ENCODE measurements at regions not wholly inside any gene's neighbourhood (a gene's known extent, or its start where the extent isn't known, plus 50 kb on each side); places are given as distances from the start of the nearest gene placed in this dataset.
A peak's percentile ranks its signal among the peaks of the same experiment; 100 is the strongest.

DNA sequence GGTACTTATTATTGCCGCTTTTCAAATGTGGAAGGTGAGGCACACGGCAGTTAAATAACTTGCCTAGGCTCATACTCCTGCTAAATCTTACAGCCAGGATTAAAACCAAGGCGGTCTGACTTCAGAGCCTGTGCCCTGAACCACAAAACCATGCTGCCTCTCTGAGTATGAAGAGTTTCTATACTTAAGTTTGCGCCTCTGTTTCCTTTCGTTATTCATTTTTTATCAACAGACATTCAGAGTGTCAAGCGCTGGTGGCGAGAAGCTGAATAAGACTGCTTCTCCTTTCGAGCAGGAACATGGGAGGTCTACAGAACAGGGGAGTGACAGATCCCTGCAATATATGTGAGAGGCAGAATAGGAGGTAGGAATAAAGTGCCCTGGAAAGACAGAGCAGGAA, 96.0 kb upstream of the DUSP10 start:
- peak in 1 of 3 donors; percentile 22 for DNase-seq (ENCODE audit: low read depth in 2 of 3, low spot score in 1 of 3)

GRCh38 chr1:221834698-221835513, 93.0 kb upstream of the DUSP10 start:
- DNase-seq (ENCODE audit: low read depth in 2 of 3, low spot score in 1 of 3): no peak

- no peak for DNase-seq (ENCODE audit: low read depth in 2 of 3, low spot score in 1 of 3)
Observed at GRCh38 chr1:221832617-221833016, 90.7 kb upstream of the DUSP10 start.

DNA sequence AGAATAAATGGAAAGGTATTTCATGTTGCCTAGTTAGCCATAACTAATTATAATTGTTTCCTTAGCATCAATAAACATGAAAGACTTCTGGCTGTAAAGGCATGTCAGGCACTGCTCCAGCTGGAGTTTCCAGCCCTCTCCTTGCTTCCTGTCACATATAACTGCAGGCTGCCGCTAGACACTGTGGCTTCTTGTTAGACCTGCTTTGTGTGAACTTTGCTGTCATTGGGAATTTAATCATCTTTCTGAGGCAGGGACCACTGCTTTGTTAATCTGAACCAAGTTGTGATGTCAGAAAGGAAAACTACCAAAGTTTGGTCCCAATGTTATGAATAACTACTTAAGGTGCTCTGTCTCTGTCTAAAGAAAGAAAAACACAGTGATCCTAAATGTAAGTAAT, 90.3 kb upstream of the DUSP10 start:
- no peak for DNase-seq (ENCODE audit: low read depth in 2 of 3, low spot score in 1 of 3)

GRCh38 chr1:221829327-221830015, 87.6 kb upstream of the DUSP10 start:
- DNase-seq (ENCODE audit: low read depth in 2 of 3, low spot score in 1 of 3): peak; percentile 42 to 55 (median 51)

DNA sequence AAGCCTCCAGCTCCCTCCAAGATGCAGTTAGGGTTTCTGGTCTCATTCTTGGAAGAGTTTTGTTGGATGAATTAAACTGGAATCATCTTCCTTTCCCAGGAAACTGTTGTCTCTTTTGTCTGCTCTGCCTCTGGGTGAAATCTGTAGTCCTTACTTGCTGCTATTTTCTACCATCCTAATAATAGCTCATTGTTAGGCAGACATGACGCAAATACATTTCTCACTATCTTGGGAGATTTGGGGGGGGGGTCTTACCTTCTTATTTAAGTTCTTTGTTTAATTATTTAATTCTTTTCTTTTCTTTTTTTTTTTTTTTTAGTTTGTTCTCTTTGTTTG, 85.4 kb upstream of the DUSP10 start:
- no peak for DNase-seq (ENCODE audit: low read depth in 2 of 3, low spot score in 1 of 3)

GRCh38 chr1:221824909-221825308, 83.0 kb upstream of the DUSP10 start:
- no peak for DNase-seq (ENCODE audit: low read depth in 2 of 3, low spot score in 1 of 3)

GRCh38 chr1:221824025-221824424, 82.1 kb upstream of the DUSP10 start:
- no peak for DNase-seq (ENCODE audit: low read depth in 2 of 3, low spot score in 1 of 3)

DNA sequence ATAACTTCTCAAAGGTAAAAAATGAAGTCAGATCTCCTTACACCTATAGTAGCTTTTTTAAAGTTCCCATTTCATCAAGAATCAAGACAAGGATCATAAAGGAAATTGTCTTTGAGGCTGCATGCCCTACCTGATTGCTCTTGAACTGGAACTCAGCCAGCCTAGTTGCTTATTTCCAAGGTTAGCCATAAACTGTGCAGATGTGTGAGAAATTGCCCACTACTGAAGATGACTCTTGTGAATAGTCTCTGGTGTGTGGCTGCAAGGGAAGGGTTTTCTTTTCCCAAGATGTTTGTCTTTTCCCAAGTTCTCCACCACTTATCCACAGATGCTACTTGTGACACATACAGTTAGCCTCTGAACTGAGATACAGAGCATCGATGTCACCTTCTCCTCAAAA, 81.7 kb upstream of the DUSP10 start:
- no peak for DNase-seq (ENCODE audit: low read depth in 2 of 3, low spot score in 1 of 3)

- no peak for DNase-seq (ENCODE audit: low read depth in 2 of 3, low spot score in 1 of 3)
Observed at GRCh38 chr1:221823149-221823548, 81.3 kb upstream of the DUSP10 start.

GRCh38 chr1:221822591-221822990, 80.7 kb upstream of the DUSP10 start:
- DNase-seq (ENCODE audit: low read depth in 2 of 3, low spot score in 1 of 3): no peak

DNA sequence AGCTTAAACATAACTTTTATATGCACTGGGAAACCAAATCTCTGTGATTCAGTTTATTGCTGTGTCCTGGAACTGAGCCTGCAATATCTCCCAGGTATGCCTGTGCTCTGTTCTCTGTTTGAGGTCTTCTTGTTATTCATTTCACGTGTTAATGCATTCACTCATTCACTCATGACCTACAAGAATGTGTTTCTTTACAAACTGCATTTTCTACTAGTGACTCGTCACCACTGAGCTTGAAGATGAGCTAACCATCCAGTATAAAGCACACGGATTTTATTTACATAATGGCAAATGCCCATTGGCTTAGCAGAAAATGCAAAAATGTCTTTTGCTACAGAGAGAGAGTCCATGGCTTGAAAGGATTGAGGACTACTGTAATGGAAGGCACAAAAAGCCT, 75.0 kb upstream of the DUSP10 start:
- DNase-seq (ENCODE audit: low read depth in 2 of 3, low spot score in 1 of 3): no peak

DNA sequence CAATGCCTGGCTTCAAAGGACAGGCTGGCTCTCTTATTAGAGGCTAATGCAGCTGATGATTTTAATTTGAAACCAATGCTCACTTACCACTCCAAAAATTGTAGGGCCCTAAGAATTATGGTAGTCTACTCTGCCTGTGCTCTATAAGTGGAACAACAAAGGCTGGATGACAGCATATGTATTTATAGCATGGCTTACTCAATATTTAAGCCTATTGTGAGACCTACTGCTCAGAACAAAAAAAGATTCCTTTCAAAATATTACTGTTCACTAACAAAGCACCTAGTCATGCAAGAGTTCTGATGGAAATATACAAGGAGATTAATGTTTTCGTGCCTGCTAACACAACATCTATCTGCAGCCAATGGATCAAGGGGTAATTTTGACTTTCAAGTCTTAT, 73.8 kb upstream of the DUSP10 start:
- no peak for DNase-seq (ENCODE audit: low read depth in 2 of 3, low spot score in 1 of 3)

GRCh38 chr1:221813887-221814286, 72.0 kb upstream of the DUSP10 start:
- no peak for DNase-seq (ENCODE audit: low read depth in 2 of 3, low spot score in 1 of 3)

- no peak for DNase-seq (ENCODE audit: low read depth in 2 of 3, low spot score in 1 of 3)
Observed at GRCh38 chr1:221812905-221813597, 71.2 kb upstream of the DUSP10 start.

GRCh38 chr1:221812088-221812752, 70.3 kb upstream of the DUSP10 start:
- DNase-seq (ENCODE audit: low read depth in 2 of 3, low spot score in 1 of 3): no peak

DNA sequence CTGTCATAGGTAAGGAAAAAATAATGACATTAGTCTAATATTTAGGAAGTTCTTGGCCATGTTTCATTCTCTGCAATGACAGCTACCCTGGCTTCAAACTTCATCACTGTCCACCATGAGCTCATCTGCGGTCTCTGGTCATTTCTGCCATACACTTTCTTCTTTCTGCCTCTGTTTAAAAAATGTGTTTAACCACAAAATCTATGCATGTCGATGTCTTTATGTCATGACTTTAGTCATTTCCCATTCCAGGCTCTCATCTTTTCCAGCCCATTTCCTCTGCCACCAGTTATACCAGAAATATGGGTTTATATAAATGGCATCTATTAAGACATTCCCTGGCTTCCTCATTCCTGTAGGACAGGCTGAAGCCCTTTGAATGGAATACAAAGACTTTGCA, 68.5 kb upstream of the DUSP10 start:
- DNase-seq (ENCODE audit: low read depth in 2 of 3, low spot score in 1 of 3): no peak

DNA sequence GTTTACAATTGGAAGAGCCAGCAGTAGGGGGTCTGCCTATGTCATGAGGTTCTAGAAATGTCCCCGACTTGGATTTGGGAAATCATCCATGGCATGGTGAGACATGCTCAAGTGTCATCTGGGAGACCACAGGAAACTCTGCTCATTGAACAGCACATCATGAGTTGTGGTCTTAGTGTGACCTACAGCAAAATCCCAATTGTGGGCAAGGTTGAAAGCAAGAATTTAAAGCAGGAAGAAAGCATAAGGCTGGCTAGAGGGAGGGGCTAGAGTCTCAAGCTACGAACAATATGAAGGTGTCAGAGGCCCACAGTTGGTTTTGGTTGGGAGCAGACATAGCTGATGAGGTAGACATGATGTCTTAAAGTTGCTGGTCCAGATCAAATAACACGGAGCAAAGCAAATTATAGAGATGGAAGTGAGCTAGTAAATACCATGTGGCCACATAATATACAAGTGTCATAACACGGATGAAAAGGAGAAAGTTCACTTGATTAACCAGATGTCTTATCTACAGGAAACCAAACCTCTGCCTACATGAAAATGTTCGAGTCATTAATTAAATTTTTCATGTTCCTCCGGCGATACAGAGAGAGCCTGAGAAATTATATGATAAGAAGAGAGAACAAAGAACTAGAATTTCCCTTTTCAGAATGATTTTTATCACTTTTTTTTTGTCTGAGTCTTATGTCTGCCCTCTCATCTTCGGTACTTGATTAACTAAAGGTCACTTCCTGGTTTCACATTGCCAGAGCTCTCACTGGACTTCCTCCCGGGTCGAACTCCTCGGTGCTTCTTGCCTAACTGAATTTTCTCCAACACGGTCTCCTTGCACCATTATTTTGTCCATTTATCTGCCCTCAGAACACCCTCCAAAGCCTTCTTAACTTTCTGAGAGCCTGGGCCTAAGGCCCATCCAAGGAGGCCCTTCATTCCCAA, 67.5 kb upstream of the DUSP10 start:
- DNase-seq (ENCODE audit: low read depth in 2 of 3, low spot score in 1 of 3): no peak

DNA sequence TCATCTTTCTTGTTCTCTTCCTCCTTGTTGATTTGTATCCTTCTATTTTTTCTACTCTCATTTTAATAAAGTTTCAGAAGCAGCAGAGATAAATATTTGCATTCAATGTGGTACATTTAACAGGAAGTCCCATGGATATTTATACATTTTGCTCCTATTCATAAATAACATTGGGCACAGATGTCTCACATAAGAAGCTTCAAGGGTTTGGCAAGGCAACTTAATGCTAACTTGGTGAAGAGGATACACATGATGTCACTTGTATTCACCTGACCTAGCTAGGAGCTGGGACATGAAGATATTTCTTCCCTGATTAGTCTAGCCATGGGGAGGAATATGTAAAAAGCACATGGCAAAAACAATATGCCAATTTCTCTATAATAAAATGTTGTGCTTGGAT, 65.1 kb upstream of the DUSP10 start:
- DNase-seq (ENCODE audit: low read depth in 2 of 3, low spot score in 1 of 3): no peak

DNA sequence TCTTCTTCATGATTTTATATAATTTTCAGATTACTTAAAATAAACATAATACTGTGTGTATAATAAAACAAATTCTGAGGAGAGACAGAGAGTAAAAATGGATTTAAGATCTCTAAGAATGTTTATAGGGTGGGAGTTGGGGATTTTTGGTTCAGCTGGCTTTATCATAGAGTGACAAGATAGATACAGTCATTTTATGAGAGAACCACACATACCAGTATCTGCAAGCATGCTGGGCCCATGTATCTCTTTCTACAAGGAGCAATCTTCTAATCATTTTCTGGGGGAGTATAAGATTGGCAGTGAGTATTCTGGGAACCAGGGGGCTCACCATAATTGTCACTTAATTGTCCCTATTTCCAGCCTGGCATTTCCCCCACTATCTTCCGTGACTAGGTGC, 64.3 kb upstream of the DUSP10 start:
- no peak for DNase-seq (ENCODE audit: low read depth in 2 of 3, low spot score in 1 of 3)

DNA sequence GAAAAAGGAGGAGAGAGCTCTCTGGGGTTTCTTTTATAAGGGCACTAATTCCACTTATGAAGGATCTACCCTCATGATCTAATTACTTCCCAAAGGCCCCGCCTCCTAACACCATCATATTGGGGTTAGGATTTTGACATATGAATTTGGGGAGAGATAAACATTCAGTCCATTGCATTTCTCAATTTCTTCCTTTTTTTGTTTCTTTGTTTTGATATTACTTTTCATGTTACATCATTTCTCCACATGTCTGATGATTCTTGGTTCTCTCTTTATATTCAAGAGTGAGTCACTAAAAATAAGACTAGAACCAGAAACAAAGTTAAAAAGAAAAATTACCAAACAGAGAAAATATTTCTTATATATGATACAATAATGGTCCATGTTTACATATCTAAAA, 63.2 kb upstream of the DUSP10 start:
- DNase-seq (ENCODE audit: low read depth in 2 of 3, low spot score in 1 of 3): no peak
